Stimulated activated effector memory CD8-positive, alpha-beta T cell treated with anti-CD3 and anti-CD28 coated beads, Interleukin-12 subunit alpha, Interleukin-12 subunit beta, amount 100 ng/mL, for 72 hours (primary cell): ENCODE measurements at regions not wholly inside any gene's neighbourhood (a gene's known extent, or its start where the extent isn't known, plus 50 kb on each side); places are given as distances from the start of the nearest gene placed in this dataset.

Experiments used
- ATAC-seq: fragments of 150-1000 bp; cut with Tn5 transposase; 2 replicates; pipeline ENCODE4 v1.10.0; 2021
- DNase-seq, 2 donors: peaks; one replicate each; pipeline ENCODE4 v3.0.0; 2021 to 2022; ENCODE audit warnings: low spot score in 2 of 2
- H3K27ac Mint-ChIP-seq: one replicate; pipeline ENCODE4 v1.8.0; 2022; ENCODE audit warnings: mild to moderate bottlenecking, mixed read lengths
- H3K36me3 Mint-ChIP-seq: one replicate; pipeline ENCODE4 v1.8.0; 2022; ENCODE audit warnings: mild to moderate bottlenecking, mixed read lengths
- H3K4me1 Mint-ChIP-seq: one replicate; pipeline ENCODE4 v1.8.0; 2022; ENCODE audit warnings: mixed read lengths
- H3K4me3 Mint-ChIP-seq: one replicate; pipeline ENCODE4 v1.8.0; 2022; ENCODE audit warnings: mild to moderate bottlenecking, mixed read lengths
- H3K9me3 Mint-ChIP-seq: one replicate; pipeline ENCODE4 v1.8.0; 2022; ENCODE audit warnings: mixed read lengths

DNA sequence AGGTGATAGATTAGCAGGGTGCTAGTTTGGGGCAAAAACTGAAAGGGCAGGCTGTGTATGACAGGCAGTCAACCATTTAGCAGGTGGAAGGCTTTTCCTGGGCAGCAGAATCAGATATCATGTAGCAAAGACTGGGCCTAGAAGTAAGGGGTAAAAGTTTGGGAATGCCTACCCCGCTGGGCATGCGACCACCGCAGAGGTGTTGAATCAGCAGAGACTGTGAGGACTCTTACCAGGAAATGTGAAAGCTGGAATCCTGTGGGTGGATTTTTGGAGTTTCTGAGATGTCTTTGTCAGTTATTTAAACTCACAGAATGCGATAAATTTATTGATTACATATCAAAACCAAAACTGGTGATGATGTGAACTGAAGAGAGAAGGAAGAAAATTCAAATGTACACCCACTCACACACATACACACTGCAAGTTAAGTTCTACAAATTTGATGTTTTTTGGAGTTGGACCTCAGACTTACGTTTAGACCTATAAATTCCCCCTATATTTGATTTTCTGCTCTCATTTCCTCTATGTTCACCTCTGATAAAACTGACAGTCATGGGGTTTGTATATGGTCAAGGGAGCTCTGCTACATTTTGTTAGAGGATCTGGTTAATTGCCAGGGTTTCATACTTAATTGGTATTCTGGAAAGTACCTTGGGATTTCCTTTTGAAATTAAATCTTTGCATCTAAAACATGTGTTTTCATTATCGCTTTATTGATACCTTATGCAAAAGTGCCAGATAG lies 333.6 kb downstream of the CSNK1G3 start:
- DNase-seq (no peak), ATAC-seq (no peak)
- no peak overlapping the region for H3K4me3 Mint-ChIP-seq

DNA sequence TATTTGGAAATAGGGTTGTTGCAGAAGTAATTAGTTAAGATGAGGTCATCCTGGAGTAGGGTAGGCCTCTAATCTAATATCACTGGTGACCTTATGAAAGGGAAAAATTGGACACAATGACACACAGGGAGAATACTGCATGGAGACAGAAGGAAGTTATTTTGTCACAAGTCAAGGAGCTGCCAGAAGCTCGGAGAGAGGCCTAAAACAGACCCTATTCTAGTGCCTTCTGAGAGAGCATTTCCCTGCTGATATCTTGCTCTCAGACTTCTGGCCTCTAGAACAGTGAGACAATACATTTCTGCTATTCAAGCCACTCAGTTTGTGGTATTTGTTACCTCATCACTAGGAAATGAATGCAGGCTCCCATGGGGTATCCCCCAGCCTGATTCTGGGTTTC lies 332.9 kb downstream of the CSNK1G3 start:
- no peak overlapping the region for H3K27ac Mint-ChIP-seq
- peaks cover 11% of the 10 kb centered on the region for H3K9me3 Mint-ChIP-seq
- DNase-seq (no peak), ATAC-seq (no peak)
- H3K4me1 Mint-ChIP-seq: no peaks in the 10 kb centered on the region
- H3K4me3 Mint-ChIP-seq: no peak overlapping the region
- no peaks in the 10 kb centered on the region for H3K36me3 Mint-ChIP-seq

More for the DNA sequence above, 333.6 kb downstream of the CSNK1G3 start:
- Mint-ChIP-seq H3K36me3 (no peaks in the 10 kb centered on the region), H3K27ac (no peak overlapping the region), H3K9me3 (peaks cover 11% of the 10 kb centered on the region), H3K4me1 (no peaks in the 10 kb centered on the region)

DNA sequence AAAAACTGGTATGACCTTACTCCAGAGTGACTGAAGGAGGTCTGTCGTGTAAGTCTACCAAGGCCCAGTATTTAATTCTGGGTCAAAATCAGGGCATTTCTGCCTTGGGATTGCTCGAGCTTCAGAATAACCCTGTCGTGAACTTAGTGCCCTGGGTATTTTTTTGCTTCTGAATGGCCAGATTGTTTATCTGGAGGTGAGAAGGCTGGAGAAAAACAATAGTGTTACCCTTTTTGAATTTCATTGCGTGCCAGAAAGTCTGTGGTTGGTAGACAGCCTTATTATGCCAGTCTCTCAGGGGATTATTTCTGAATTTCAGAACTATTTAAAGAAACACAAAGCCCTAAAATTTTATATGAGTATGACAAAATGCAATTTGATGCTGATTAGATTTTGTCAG lies 323.4 kb downstream of the CSNK1G3 start:
- Mint-ChIP-seq H3K4me1 (no peaks in the 10 kb centered on the region), H3K4me3 (no peak overlapping the region), H3K9me3 (peaks cover 9% of the 10 kb centered on the region), H3K36me3 (no peaks in the 10 kb centered on the region), H3K27ac (no peak overlapping the region)
- DNase-seq (no peak), ATAC-seq (no peak)

DNA sequence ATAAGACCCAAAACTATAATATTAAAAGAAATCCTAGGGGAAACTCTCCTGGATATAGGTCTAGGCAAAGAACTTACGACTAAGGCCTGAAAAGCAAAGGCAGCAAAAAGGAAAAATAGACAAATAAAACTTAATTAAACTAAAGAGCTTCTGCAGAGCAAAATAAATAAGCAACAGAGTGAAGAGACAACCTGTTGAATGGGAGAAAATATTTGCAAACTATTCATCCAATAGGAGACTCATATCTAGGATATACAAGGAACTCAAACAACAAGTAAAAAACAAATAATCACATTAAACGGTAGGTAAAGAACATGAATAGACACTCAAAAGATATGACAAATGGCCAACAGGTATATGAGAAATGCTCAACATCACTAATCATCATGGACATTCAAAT lies 318.6 kb downstream of the CSNK1G3 start:
- ATAC-seq (no peak), DNase-seq (no peak)
- peaks cover 16% of the 10 kb centered on the region for H3K9me3 Mint-ChIP-seq
- H3K4me1 Mint-ChIP-seq: no peaks in the 10 kb centered on the region
- H3K4me3 Mint-ChIP-seq: no peak overlapping the region
- H3K27ac Mint-ChIP-seq: no peak overlapping the region
- no peaks in the 10 kb centered on the region for H3K36me3 Mint-ChIP-seq

DNA sequence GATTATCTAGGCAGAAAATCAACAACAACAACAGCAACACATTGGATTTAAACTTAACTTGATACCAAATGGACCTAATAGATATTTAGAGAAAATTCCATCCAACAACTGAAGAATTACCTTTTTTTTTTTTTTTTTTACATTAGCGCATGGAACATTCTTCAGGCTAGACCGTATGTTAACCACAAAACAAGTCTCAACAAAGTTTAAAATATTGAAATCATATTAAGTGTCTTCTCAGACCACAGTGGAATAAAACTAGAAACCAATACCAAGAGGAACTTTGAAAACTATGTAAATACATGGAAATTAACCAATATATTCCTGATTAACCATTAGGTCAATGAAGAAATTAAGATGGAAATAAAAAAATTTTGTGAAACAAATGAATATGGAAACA lies 315.8 kb downstream of the CSNK1G3 start:
- H3K4me3 Mint-ChIP-seq: no peak overlapping the region
- ATAC-seq: no peak
- H3K4me1 Mint-ChIP-seq: no peaks in the 10 kb centered on the region
- H3K27ac Mint-ChIP-seq: no peak overlapping the region
- H3K36me3 Mint-ChIP-seq: no peaks in the 10 kb centered on the region
- peaks cover 16% of the 10 kb centered on the region for H3K9me3 Mint-ChIP-seq
- no peak for DNase-seq

DNA sequence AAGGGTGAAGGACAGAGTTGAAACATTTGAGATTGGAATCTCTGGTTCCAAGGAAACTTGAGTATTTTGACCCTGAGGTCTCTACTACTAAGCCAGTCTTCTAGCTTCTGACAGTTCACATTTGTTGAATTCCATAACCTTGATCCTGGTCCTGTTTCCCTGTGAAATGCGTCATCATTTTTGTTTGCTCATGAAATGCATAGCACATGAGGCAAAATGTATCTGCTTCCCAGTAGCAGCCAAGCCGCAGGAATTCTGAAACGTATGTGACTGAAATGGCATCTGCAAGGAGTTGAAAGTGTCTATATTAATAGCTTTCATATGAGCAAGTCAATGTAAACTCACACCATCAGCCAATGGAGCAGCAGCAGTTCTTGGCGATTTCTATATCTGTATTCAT lies 307.9 kb downstream of the CSNK1G3 start:
- H3K27ac Mint-ChIP-seq: no peak overlapping the region
- ATAC-seq: no peak
- H3K4me3 Mint-ChIP-seq: no peak overlapping the region
- H3K36me3 Mint-ChIP-seq: no peaks in the 10 kb centered on the region
- peaks cover 8% of the 10 kb centered on the region for H3K9me3 Mint-ChIP-seq
- H3K4me1 Mint-ChIP-seq: no peaks in the 10 kb centered on the region
- DNase-seq: no peak

DNA sequence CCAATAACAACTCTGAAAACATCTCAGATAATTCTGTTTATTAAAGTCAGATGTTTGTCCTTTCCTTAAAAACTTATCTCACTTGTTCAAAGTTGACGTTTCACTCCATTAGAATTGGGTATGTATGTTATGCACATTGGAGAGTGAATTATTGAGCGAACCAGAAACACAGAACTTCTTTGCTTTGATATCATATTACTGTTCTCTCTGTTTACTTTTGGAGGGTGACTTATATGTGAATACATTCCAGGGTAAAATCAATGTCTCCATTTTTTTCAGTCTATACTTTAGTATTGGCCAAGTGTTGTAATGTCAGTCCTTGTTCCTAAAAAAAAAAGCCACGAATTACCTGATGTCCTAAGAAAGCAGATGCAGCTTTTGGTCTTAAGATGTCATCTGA lies 307.4 kb downstream of the CSNK1G3 start:
- Mint-ChIP-seq H3K4me3 (no peak overlapping the region), H3K4me1 (no peaks in the 10 kb centered on the region), H3K36me3 (no peaks in the 10 kb centered on the region), H3K27ac (no peak overlapping the region), H3K9me3 (peaks cover 8% of the 10 kb centered on the region)
- DNase-seq (no peak), ATAC-seq (no peak)

DNA sequence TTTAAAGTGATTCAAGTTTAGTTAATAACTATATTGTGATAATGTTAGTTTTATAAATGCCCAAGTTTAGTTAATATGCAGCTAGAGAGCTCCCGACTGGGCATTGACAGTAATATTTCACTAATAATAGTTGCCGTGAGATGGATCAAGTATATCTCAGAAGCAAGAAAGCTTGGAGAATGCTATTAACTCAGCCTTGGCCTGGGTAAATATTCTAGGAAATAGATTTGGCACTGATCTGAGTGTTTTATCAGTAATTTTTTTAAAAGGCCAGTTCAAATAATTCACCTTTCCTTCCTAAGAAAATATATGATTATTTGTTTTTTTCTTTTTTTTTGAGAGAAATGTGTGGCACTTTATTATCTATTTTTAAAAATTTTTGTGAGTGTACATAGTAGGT lies 305.3 kb downstream of the CSNK1G3 start:
- ATAC-seq: no peak
- no peak for DNase-seq
- Mint-ChIP-seq H3K36me3 (no peaks in the 10 kb centered on the region), H3K4me1 (no peaks in the 10 kb centered on the region), H3K9me3 (peaks cover 11% of the 10 kb centered on the region), H3K27ac (no peak overlapping the region), H3K4me3 (no peak overlapping the region)

DNA sequence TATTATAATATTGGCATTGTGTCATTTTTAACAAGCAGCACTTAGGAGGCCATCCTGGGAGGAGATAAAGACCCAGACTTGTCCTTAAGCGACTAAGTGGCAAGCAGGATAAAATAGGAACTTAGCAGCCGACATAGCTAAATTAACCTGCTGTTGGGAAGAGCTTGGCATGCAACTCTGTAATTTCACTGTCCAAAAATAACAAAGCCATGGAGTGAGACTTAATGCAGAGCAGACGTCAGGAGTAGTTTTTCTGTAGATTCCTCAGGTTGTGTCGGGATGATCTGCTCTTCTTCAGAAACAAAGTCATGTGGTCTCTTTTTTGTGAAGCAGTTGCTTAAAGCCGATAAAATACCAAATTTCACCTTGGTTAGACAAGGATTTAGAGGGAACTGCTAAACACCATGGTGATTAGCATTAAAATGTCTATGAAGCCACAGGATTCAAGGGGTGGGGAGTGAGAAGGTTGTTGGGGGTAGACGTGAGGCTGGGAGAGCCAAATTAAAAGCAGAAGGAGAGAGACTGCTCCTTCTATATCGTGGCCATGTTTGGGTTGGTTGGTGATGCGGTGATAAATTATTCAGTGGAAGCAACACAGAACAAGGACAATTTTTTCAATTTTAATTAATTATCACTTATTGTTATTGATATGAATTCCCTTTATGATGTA lies 303.0 kb downstream of the CSNK1G3 start:
- no peak for ATAC-seq
- DNase-seq: no peak
- H3K36me3 Mint-ChIP-seq: no peaks in the 10 kb centered on the region
- H3K4me1 Mint-ChIP-seq: no peaks in the 10 kb centered on the region
- H3K4me3 Mint-ChIP-seq: no peak overlapping the region
- peaks cover 7% of the 10 kb centered on the region for H3K9me3 Mint-ChIP-seq
- H3K27ac Mint-ChIP-seq: no peak overlapping the region

DNA sequence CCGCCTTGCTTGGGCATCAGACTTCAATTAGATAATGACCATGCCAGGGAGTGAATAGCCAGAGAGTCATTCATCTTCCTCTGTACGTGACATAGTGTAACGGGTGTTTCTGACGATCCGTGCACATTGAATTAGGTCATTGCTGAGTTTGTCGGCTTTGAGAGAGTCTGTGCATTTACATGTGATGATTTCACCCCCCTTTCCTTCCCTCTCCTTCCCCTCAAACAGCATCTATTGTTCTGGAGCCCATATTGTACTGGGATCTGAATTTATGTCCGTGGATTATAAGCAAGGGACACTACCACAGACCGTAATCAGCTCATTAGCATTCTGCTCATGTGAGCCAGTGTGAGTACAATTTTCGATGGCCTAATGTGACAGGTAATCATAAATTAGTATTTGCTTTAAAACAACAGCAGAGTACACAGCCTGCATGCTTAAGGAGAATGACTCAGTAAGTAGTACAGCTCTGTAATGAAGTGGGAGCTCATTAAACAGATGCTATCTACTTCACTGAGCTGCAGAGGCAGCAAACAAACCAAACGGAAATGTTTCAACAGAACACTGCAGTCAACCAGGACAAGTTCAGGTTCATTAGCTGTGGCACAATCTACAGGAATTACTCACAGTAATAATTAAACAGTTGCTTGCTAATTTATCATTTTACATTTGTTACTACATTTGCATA lies 302.1 kb downstream of the CSNK1G3 start:
- Mint-ChIP-seq H3K27ac (no peak overlapping the region), H3K36me3 (no peaks in the 10 kb centered on the region), H3K4me3 (no peak overlapping the region), H3K4me1 (no peaks in the 10 kb centered on the region), H3K9me3 (peaks cover 7% of the 10 kb centered on the region)
- no peak for DNase-seq
- no peak for ATAC-seq

DNA sequence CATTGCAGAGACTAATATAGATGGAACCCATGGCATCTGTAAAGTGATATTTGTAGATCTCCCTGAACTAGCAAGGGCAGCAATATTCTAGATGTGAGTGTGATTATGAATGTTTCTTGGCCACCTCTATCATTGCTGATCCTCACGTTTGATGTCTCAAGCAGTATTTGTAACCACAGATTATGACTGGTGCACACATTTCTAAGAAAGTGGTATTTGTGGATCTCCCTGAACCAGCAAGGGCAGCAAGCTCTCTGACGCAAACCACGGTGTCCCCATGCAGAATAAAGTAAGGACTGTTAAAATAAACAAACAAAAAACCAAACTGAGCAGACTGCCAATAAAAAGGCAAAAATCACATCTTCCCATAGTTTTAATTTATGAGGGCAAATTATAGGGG lies 301.3 kb downstream of the CSNK1G3 start:
- H3K9me3 Mint-ChIP-seq: peaks cover 7% of the 10 kb centered on the region
- no peak overlapping the region for H3K27ac Mint-ChIP-seq
- H3K36me3 Mint-ChIP-seq: no peaks in the 10 kb centered on the region
- no peak overlapping the region for H3K4me3 Mint-ChIP-seq
- ATAC-seq (no peak), DNase-seq (no peak)
- no peaks in the 10 kb centered on the region for H3K4me1 Mint-ChIP-seq

DNA sequence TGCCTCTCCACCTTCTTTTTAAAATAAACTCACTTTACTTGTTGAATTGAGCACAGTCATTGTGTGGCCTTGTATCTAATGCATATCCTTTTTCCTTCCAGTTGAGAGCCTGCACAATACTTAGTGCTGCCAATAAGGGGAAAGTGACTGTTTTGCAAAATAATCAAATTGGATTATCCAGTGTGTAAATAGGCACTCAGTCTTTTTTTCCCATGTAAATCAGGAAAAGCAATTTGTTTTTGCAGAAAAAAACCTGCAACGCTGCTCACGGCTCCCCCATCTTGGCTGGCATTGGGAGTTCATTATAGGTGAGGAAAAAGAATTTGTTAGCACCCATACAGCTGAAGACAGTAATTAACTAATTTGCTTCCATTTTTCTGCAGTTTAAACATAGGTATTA lies 299.9 kb downstream of the CSNK1G3 start:
- Mint-ChIP-seq H3K4me1 (no peaks in the 10 kb centered on the region), H3K9me3 (peaks cover 4% of the 10 kb centered on the region)
- no peak for ATAC-seq

DNA sequence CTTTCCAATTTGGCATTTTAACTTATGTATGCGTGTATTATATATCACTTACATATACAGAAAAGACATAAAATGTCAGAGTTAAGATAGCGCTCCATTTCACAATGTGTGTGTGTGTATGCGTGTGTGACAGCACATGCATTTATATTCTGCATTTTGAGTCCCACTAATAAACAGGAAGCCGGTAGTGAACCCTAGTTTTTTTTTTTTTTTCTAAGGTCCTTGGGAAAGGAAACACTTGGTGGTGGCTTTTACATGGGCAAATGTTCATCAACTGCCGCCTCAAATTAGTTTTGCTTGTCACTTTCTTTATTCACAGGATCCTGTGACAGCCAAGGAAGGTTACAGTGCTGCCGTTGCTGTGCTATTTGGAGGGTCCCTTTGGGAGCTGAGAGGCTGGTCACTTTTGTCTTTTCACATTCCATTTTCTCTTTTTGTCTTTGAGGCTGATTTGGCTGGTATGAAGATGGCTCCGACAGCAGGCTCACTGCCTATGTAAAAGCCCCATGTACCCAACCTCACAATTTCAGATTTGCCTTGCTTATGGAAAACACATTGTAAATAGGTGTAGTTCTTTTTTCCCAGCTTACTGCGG lies 298.9 kb downstream of the CSNK1G3 start:
- peaks cover 4% of the 10 kb centered on the region for H3K9me3 Mint-ChIP-seq
- no peak overlapping the region for H3K4me3 Mint-ChIP-seq
- ATAC-seq (no peak), DNase-seq (no peak)
- no peak overlapping the region for H3K27ac Mint-ChIP-seq
- H3K36me3 Mint-ChIP-seq: no peaks in the 10 kb centered on the region
- H3K4me1 Mint-ChIP-seq: no peaks in the 10 kb centered on the region

More for the DNA sequence above, 299.9 kb downstream of the CSNK1G3 start:
- DNase-seq: no peak
- no peak overlapping the region for H3K27ac Mint-ChIP-seq
- H3K4me3 Mint-ChIP-seq: no peak overlapping the region
- no peaks in the 10 kb centered on the region for H3K36me3 Mint-ChIP-seq

DNA sequence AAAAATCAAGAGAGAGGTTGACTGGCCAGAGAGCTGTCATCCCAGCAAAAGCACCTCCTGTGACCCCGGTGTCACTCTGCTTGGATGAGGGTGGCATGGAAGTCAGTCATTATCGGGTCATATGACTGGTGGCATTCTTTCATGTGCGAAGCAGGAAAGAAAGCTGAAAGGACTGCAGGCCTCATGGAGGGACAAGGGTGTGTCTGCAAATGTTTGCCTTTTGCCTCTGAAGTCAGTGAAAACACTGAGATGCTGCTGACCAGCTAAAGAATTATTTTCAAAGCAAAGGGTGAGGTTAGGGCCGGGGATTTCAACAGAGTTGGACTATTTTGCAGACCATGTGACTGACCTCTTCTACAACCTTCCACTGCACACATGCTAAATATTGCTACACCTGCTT lies 298.3 kb downstream of the CSNK1G3 start:
- no peak overlapping the region for H3K4me3 Mint-ChIP-seq
- DNase-seq: no peak
- no peaks in the 10 kb centered on the region for H3K36me3 Mint-ChIP-seq
- peaks cover 4% of the 10 kb centered on the region for H3K9me3 Mint-ChIP-seq
- no peaks in the 10 kb centered on the region for H3K4me1 Mint-ChIP-seq
- no peak overlapping the region for H3K27ac Mint-ChIP-seq
- ATAC-seq: no peak

DNA sequence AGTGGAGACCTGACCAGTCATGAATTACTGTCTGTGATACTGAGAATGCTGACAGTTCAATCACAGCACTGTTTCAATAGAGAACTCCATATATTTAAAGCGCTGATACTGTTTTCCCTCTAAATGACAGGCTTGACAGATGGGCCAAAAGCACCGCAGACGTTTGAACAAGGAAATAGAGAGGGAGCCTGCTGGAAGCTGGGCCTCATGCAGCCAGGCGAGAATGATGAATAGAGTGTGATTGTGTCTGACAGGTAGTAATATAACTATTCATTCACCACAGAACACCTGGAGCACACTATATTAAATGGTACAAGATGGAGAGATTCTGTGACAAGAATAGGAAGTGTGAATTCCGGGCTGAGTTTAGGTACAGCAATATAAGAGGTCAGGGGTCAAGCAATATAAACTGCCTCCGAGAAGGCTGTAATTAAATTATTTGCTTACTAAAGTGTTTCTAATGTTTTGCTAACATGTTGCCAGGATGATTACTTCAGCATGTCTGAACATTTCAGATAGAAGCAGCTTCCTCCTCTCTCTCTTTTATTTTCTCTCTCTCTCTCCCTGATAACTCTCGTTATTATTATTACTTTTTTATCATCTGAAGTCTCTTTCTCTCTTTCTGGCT lies 297.7 kb downstream of the CSNK1G3 start:
- no peaks in the 10 kb centered on the region for H3K4me1 Mint-ChIP-seq
- ATAC-seq (no peak), DNase-seq (no peak)
- H3K4me3 Mint-ChIP-seq: no peak overlapping the region
- H3K9me3 Mint-ChIP-seq: peaks cover 4% of the 10 kb centered on the region
- no peaks in the 10 kb centered on the region for H3K36me3 Mint-ChIP-seq
- H3K27ac Mint-ChIP-seq: no peak overlapping the region
